Peyer's patch (tissue), 4 donors: ENCODE measurements at regions not wholly inside any gene's neighbourhood (a gene's known extent, or its start where the extent isn't known, plus 50 kb on each side); places are given as distances from the start of the nearest gene placed in this dataset.

Source experiments
- DNase-seq, 3 donors: peaks; one replicate each; pipeline ENCODE4 v3.0.0-alpha.2; 2017 to 2019
- H3K27ac ChIP-seq, 4 donors: fragments of 200-600 bp; sonication (generic); one replicate each; pipeline ENCODE4 v1.5.1; 2016 to 2019
- H3K27me3 ChIP-seq, 2 donors: fragments of 200-600 bp; sonication (generic); one replicate each; pipeline ENCODE4 v1.5.1; 2019
- H3K36me3 ChIP-seq, 3 donors: fragments of 200-600 bp; sonication (generic); one replicate each; pipeline ENCODE4 v1.5.1; 2016 to 2019
- H3K4me1 ChIP-seq, 4 donors: fragments of 200-600 bp; sonication (generic); one replicate each; pipeline ENCODE4 v1.5.1; 2016 to 2019
- H3K4me3 ChIP-seq, 4 donors: fragments of 200-600 bp; sonication (generic); 1 replicate in 3 of 4; 2 replicates in 1 of 4; pipeline ENCODE4 v1.5.1; 2016 to 2019; ENCODE audit warnings: mild to moderate bottlenecking in 1 of 4
- H3K9me3 ChIP-seq, 4 donors: fragments of 200-600 bp; sonication (generic); one replicate each; pipeline ENCODE4 v1.5.1; 2016 to 2019; ENCODE audit warnings: mild to moderate bottlenecking in 1 of 4
- CTCF ChIP-seq, 6 experiments: fragments of 450-650 bp in 4 of 6; fragments of 200-600 bp in 2 of 6; sonication (generic) in 1 of 6; IDR thresholded peaks; one replicate each; pipeline ENCODE4 v1.5.1; 2017 to 2019; ENCODE audit warnings: antibody characterized with exemption in 6 of 6, mild to moderate bottlenecking in 3 of 6, moderate library complexity in 1 of 6
- POLR2A ChIP-seq, 2 donors: fragments of 450-650 bp; IDR thresholded peaks; one replicate each; pipeline ENCODE4 v1.5.1; 2017; ENCODE audit warnings: antibody characterized with exemption in 2 of 2, mild to moderate bottlenecking in 2 of 2, moderate library complexity in 2 of 2

GRCh38 chr12:34399631-34400410, 377.5 kb downstream of the ALG10 start:
- DNase-seq, result peak in 2 of 3 donors; percentile 18 to 32
- TF ChIP-seq CTCF (IDR thresholded peaks at IDR 0.05) (no peak), POLR2A (IDR thresholded peaks at IDR 0.05) (no peak)
- Histone ChIP-seq H3K4me3 (no peak overlapping the region), H3K4me1 (no peaks in the 10 kb centered on the region), H3K36me3 (no peaks in the 10 kb centered on the region), H3K9me3 (peaks cover 0 to 37% (median 16%) of the 10 kb centered on the region in 4 donors), H3K27ac (no peak overlapping the region), H3K27me3 (no peaks in the 10 kb centered on the region)

GRCh38 chr12:34400411-34400881, 378.1 kb downstream of the ALG10 start:
- no peaks in the 10 kb centered on the region for H3K27me3 ChIP-seq
- H3K4me1 ChIP-seq, result no peaks in the 10 kb centered on the region
- no peak overlapping the region for H3K27ac ChIP-seq
- H3K9me3 ChIP-seq, result peaks cover 0 to 41% (median 18%) of the 10 kb centered on the region in 4 donors
- no peaks in the 10 kb centered on the region for H3K36me3 ChIP-seq
- peak; percentile 5 to 29 (median 28) for DNase-seq
- H3K4me3 ChIP-seq, result no peak overlapping the region
- TF ChIP-seq CTCF (IDR thresholded peaks at IDR 0.05), result no peak
- no peak for TF ChIP-seq POLR2A (IDR thresholded peaks at IDR 0.05)

- DNase-seq, result peak; percentile 10 to 18 (median 12)
- Histone ChIP-seq H3K4me1 (no peaks in the 10 kb centered on the region), H3K4me3 (no peak overlapping the region), H3K36me3 (no peaks in the 10 kb centered on the region), H3K9me3 (peaks cover 0 to 48% (median 20%) of the 10 kb centered on the region in 4 donors), H3K27ac (no peak overlapping the region), H3K27me3 (no peaks in the 10 kb centered on the region)
- no peak for TF ChIP-seq CTCF (IDR thresholded peaks at IDR 0.05)
- no peak for TF ChIP-seq POLR2A (IDR thresholded peaks at IDR 0.05)
These were observed 378.8 kb downstream of the ALG10 start for GRCh38 chr12:34400986-34401658.

- peak; percentile 10 to 37 (median 32) for DNase-seq
- no peaks in the 10 kb centered on the region for H3K4me1 ChIP-seq
- no peaks in the 10 kb centered on the region for H3K27me3 ChIP-seq
- TF ChIP-seq CTCF (IDR thresholded peaks at IDR 0.05) (no peak), POLR2A (IDR thresholded peaks at IDR 0.05) (no peak)
- H3K9me3 ChIP-seq, result peaks cover 0 to 52% (median 21%) of the 10 kb centered on the region in 4 donors
- no peaks in the 10 kb centered on the region for H3K36me3 ChIP-seq
- H3K27ac ChIP-seq, result no peak overlapping the region
- no peak overlapping the region for H3K4me3 ChIP-seq
These were observed 379.4 kb downstream of the ALG10 start for GRCh38 chr12:34401659-34402227.

GRCh38 chr12:34402228-34402898, 380.1 kb downstream of the ALG10 start:
- H3K27me3 ChIP-seq, result no peaks in the 10 kb centered on the region
- H3K4me3 ChIP-seq, result no peak overlapping the region
- TF ChIP-seq POLR2A (IDR thresholded peaks at IDR 0.05) (no peak), CTCF (IDR thresholded peaks at IDR 0.05) (no peak)
- DNase-seq, result peak in 2 of 3 donors; percentile 5 to 36
- H3K27ac ChIP-seq, result no peak overlapping the region
- H3K9me3 ChIP-seq, result peaks cover 0 to 47% (median 23%) of the 10 kb centered on the region in 4 donors
- H3K4me1 ChIP-seq, result no peaks in the 10 kb centered on the region
- H3K36me3 ChIP-seq, result no peaks in the 10 kb centered on the region
